MM.1S (cell line): ENCODE measurements at regions not wholly inside any gene's neighbourhood (a gene's known extent, or its start where the extent isn't known, plus 50 kb on each side); places are given as distances from the start of the nearest gene placed in this dataset.

ENCODE experiments used
- DNase-seq: peaks from one replicate; pipeline ENCODE4 v3.0.0-alpha.2; 2015
- H2AFZ ChIP-seq: fragments of 300-600 bp; sonication (generic); 2 replicates; pipeline ENCODE4 v1.6.0; 2016; ENCODE audit warnings: antibody characterized with exemption, low read length
- H3F3A ChIP-seq: fragments of 300-600 bp; sonication (generic); 2 replicates; pipeline ENCODE4 v1.6.1; 2016; ENCODE audit warnings: mild to moderate bottlenecking, antibody characterized with exemption, low read length, moderate library complexity, mixed read lengths; ENCODE audit not compliant: insufficient read depth
- H3K27ac ChIP-seq: fragments of 300-600 bp; sonication (generic); 2 replicates; pipeline ENCODE4 v1.5.1; 2016; ENCODE audit warnings: mild to moderate bottlenecking, low read length
- H3K27me3 ChIP-seq: fragments of 300-600 bp; sonication (generic); replicated peaks from 2 replicates; pipeline ENCODE4 v1.6.0; 2016; ENCODE audit warnings: low read length; ENCODE audit not compliant: insufficient read depth
- H3K36me3 ChIP-seq: fragments of 300-600 bp; sonication (generic); replicated peaks from 2 replicates; pipeline ENCODE4 v1.6.1; 2016; ENCODE audit warnings: mild to moderate bottlenecking, low read length, mixed read lengths; ENCODE audit not compliant: insufficient read depth
- H3K4me1 ChIP-seq: fragments of 300-600 bp; sonication (generic); 2 replicates; pipeline ENCODE4 v1.6.1; 2016; ENCODE audit warnings: low read length, mixed read lengths
- H3K4me2 ChIP-seq: fragments of 300-600 bp; sonication (generic); 2 replicates; pipeline ENCODE4 v1.6.0; 2016; ENCODE audit warnings: low read depth, low read length
- H3K4me3 ChIP-seq: fragments of 300-600 bp; sonication (generic); 2 replicates; pipeline ENCODE4 v1.5.1; 2016; ENCODE audit warnings: low read length, mixed read lengths
- H3K79me2 ChIP-seq: fragments of 300-600 bp; sonication (generic); 2 replicates; pipeline ENCODE4 v1.6.1; 2016; ENCODE audit warnings: mixed run types, low read length, mixed read lengths
- H3K9ac ChIP-seq: fragments of 300-600 bp; sonication (generic); 2 replicates; pipeline ENCODE4 v1.6.1; 2016; ENCODE audit warnings: low read length, mixed read lengths
- H3K9me2 ChIP-seq: fragments of 300-600 bp; sonication (generic); replicated peaks from 2 replicates; pipeline ENCODE4 v1.6.1; 2016; ENCODE audit warnings: mild to moderate bottlenecking, low read length, mixed read lengths; ENCODE audit not compliant: insufficient read depth
- H3K9me3 ChIP-seq: fragments of 300-600 bp; sonication (generic); replicated peaks from 2 replicates; pipeline ENCODE4 v1.6.1; 2016; ENCODE audit warnings: mild to moderate bottlenecking, low read length, mixed read lengths; ENCODE audit not compliant: insufficient read depth
- H4K20me1 ChIP-seq: fragments of 300-600 bp; sonication (generic); 2 replicates; pipeline ENCODE4 v1.6.1; 2016; ENCODE audit warnings: mild to moderate bottlenecking, low read length, moderate library complexity, mixed read lengths; ENCODE audit not compliant: insufficient read depth
- CTCF ChIP-seq: fragments of 300-600 bp; sonication (generic); IDR thresholded peaks from 2 replicates; pipeline ENCODE4 v1.5.1; 2016; ENCODE audit warnings: antibody characterized with exemption, low read length, mixed read lengths
- EZH2 ChIP-seq: fragments of 300-600 bp; sonication (generic); optimal IDR thresholded peaks from 2 replicates; pipeline ENCODE3; 2017; ENCODE audit warnings: low read depth, mild to moderate bottlenecking, antibody characterized with exemption, low read length, mixed read lengths
- EZH2phosphoT487 ChIP-seq: fragments of 300-600 bp; sonication (generic); IDR thresholded peaks from 2 replicates; pipeline ENCODE4 v1.6.1; 2018; ENCODE audit warnings: antibody characterized with exemption, low read length

GRCh38 chr10:78783753-78784152 lies 285.0 kb upstream of the ZMIZ1 start:
- Histone ChIP-seq H3K4me3 (no peak overlapping the region), H3K4me1 (no peaks in the 10 kb centered on the region), H3K4me2 (no peak overlapping the region), H2AFZ (no peak overlapping the region), H3K9me3 (no peaks in the 10 kb centered on the region), H3K9me2 (no peaks in the 10 kb centered on the region), H3K79me2 (no peaks in the 10 kb centered on the region), H4K20me1 (no peaks in the 10 kb centered on the region), H3K27ac (no peak overlapping the region), H3F3A (no peaks in the 10 kb centered on the region), H3K9ac (no peak overlapping the region), H3K36me3 (no peaks in the 10 kb centered on the region), H3K27me3 (no peaks in the 10 kb centered on the region)
- TF ChIP-seq EZH2 (no peak), CTCF (no peak), EZH2phosphoT487 (no peak)
- DNase-seq: no peak

GRCh38 chr10:78784546-78784945 lies 284.2 kb upstream of the ZMIZ1 start:
- H3K27ac ChIP-seq: no peak overlapping the region
- H3K36me3 ChIP-seq: no peaks in the 10 kb centered on the region
- no peak overlapping the region for H3K4me2 ChIP-seq
- H4K20me1 ChIP-seq: no peaks in the 10 kb centered on the region
- no peak overlapping the region for H2AFZ ChIP-seq
- no peak overlapping the region for H3K4me3 ChIP-seq
- TF ChIP-seq EZH2: no peak
- no peak for TF ChIP-seq CTCF
- no peak for TF ChIP-seq EZH2phosphoT487
- H3K79me2 ChIP-seq: no peaks in the 10 kb centered on the region
- H3K27me3 ChIP-seq: no peaks in the 10 kb centered on the region
- no peaks in the 10 kb centered on the region for H3K9me2 ChIP-seq
- H3K9ac ChIP-seq: no peak overlapping the region
- H3F3A ChIP-seq: no peaks in the 10 kb centered on the region
- DNase-seq: no peak
- H3K9me3 ChIP-seq: no peaks in the 10 kb centered on the region
- no peaks in the 10 kb centered on the region for H3K4me1 ChIP-seq

GRCh38 chr10:78785066-78785465 lies 283.7 kb upstream of the ZMIZ1 start:
- Histone ChIP-seq H3K27ac (no peak overlapping the region), H3K9me2 (no peaks in the 10 kb centered on the region), H3K36me3 (no peaks in the 10 kb centered on the region), H3K27me3 (no peaks in the 10 kb centered on the region), H3K4me1 (no peaks in the 10 kb centered on the region), H4K20me1 (no peaks in the 10 kb centered on the region), H3K4me2 (no peak overlapping the region), H3K9me3 (no peaks in the 10 kb centered on the region), H3K9ac (no peak overlapping the region), H3K4me3 (no peak overlapping the region), H3F3A (no peaks in the 10 kb centered on the region), H3K79me2 (no peaks in the 10 kb centered on the region), H2AFZ (no peak overlapping the region)
- no peak for TF ChIP-seq CTCF
- no peak for TF ChIP-seq EZH2phosphoT487
- no peak for TF ChIP-seq EZH2
- DNase-seq: no peak

- Histone ChIP-seq H3K27ac (no peak overlapping the region), H2AFZ (no peak overlapping the region), H3K9me3 (no peaks in the 10 kb centered on the region), H3K79me2 (no peaks in the 10 kb centered on the region), H3K4me1 (no peaks in the 10 kb centered on the region), H3K36me3 (no peaks in the 10 kb centered on the region), H3K9me2 (no peaks in the 10 kb centered on the region), H3K9ac (no peak overlapping the region), H4K20me1 (no peaks in the 10 kb centered on the region), H3F3A (no peaks in the 10 kb centered on the region), H3K4me3 (no peak overlapping the region), H3K27me3 (no peaks in the 10 kb centered on the region), H3K4me2 (no peak overlapping the region)
- no peak for DNase-seq
- no peak for TF ChIP-seq CTCF
- no peak for TF ChIP-seq EZH2phosphoT487
- TF ChIP-seq EZH2: no peak
These were observed 282.8 kb upstream of the ZMIZ1 start for GRCh38 chr10:78785991-78786390.
